ENCODE measurements at regions not wholly inside any gene's neighbourhood (a gene's known extent, or its start where the extent isn't known, plus 50 kb on each side); places are given as distances from the start of the nearest gene placed in this dataset.
"Not testable (repeated sequence)": the region's sequence is repeated elsewhere in the genome, so short reads cannot be mapped to it uniquely, and the experiment has no call there.

- no peak for DNase-seq (ENCODE audit: low spot score)
Measured at GRCh38 chr2:220767591-220768255, 804.4 kb downstream of the EPHA4 start.

GRCh38 chr2:220775856-220776488, 796.1 kb downstream of the EPHA4 start:
- DNase-seq (ENCODE audit: low spot score): no peak

- DNase-seq (ENCODE audit: low spot score): not testable (repeated sequence)
Measured at GRCh38 chr2:220779076-220779475, 793.0 kb downstream of the EPHA4 start.

GRCh38 chr2:220779511-220779910, 792.6 kb downstream of the EPHA4 start:
- no peak for DNase-seq (ENCODE audit: low spot score)

GRCh38 chr2:220779931-220780330, 792.2 kb downstream of the EPHA4 start:
- DNase-seq (ENCODE audit: low spot score): peak; percentile 33

GRCh38 chr2:220781622-220782241, 790.4 kb downstream of the EPHA4 start:
- DNase-seq (ENCODE audit: low spot score): no peak

- DNase-seq (ENCODE audit: low spot score): no peak
Measured at GRCh38 chr2:220782609-220783113, 789.4 kb downstream of the EPHA4 start.

GRCh38 chr2:220783671-220784070, 788.4 kb downstream of the EPHA4 start:
- DNase-seq (ENCODE audit: low spot score): peak; percentile 46

GRCh38 chr2:220785178-220785577, 786.9 kb downstream of the EPHA4 start:
- no peak for DNase-seq (ENCODE audit: low spot score)

- no peak for DNase-seq (ENCODE audit: low spot score)
Measured at GRCh38 chr2:220786216-220786615, 785.9 kb downstream of the EPHA4 start.

- DNase-seq (ENCODE audit: low spot score): no peak
Measured at GRCh38 chr2:220787251-220787650, 784.9 kb downstream of the EPHA4 start.

GRCh38 chr2:220789961-220790360, 782.1 kb downstream of the EPHA4 start:
- DNase-seq (ENCODE audit: low spot score): no peak

- no peak for DNase-seq (ENCODE audit: low spot score)
Measured at GRCh38 chr2:220795705-220796104, 776.4 kb downstream of the EPHA4 start.

GRCh38 chr2:220811115-220811514, 761.0 kb downstream of the EPHA4 start:
- DNase-seq (ENCODE audit: low spot score): no peak

GRCh38 chr2:220811952-220812570, 760.0 kb downstream of the EPHA4 start:
- DNase-seq (ENCODE audit: low spot score): no peak

GRCh38 chr2:220814441-220814840, 757.7 kb downstream of the EPHA4 start:
- DNase-seq (ENCODE audit: low spot score): no peak

GRCh38 chr2:220815698-220816097, 756.4 kb downstream of the EPHA4 start:
- no peak for DNase-seq (ENCODE audit: low spot score)

GRCh38 chr2:220821683-220822082, 750.4 kb downstream of the EPHA4 start:
- DNase-seq (ENCODE audit: low spot score): no peak

- not testable (repeated sequence) for DNase-seq (ENCODE audit: low spot score)
Measured at GRCh38 chr2:220823590-220823989, 748.5 kb downstream of the EPHA4 start.

- DNase-seq (ENCODE audit: low spot score): no peak
Measured at GRCh38 chr2:220833446-220833845, 738.7 kb downstream of the EPHA4 start.

- no peak for DNase-seq (ENCODE audit: low spot score)
Measured at GRCh38 chr2:220835583-220835982, 736.5 kb downstream of the EPHA4 start.

- DNase-seq (ENCODE audit: low spot score): no peak
Measured at GRCh38 chr2:220837226-220837625, 734.9 kb downstream of the EPHA4 start.
